Activated CD4-positive, alpha-beta T cell treated with anti-CD3 and anti-CD28 coated beads for 36 hours (primary cell): ENCODE measurements at regions not wholly inside any gene's neighbourhood (a gene's known extent, or its start where the extent isn't known, plus 50 kb on each side); places are given as distances from the start of the nearest gene placed in this dataset.
"Not testable (repeated sequence)": the region's sequence is repeated elsewhere in the genome, so short reads cannot be mapped to it uniquely, and the experiment has no call there.

Experiments used
- ATAC-seq: fragments of 200-7000 bp; cut with Tn5 transposase; one replicate; pipeline ENCODE4 v1.10.0; 2021; ENCODE audit warnings: mild to moderate bottlenecking, moderate library complexity
- CTCF ChIA-PET: fragments of 350-600 bp; sonication (Branson Sonifier 250); formaldehyde crosslinking; loops from one replicate; lab custom pipeline; 2021; ENCODE audit warnings: antibody characterized with exemption; lab: Charles Lee
- POLR2A ChIA-PET: fragments of 350-600 bp; sonication (Branson Sonifier 250); formaldehyde crosslinking; loops from one replicate; lab custom pipeline; 2021; ENCODE audit warnings: antibody characterized with exemption, inconsistent platforms; lab: Charles Lee
- DNase-seq: peaks from one replicate; pipeline ENCODE4 v3.0.0-alpha.2; 2020
- H3K27ac Mint-ChIP-seq: one replicate; pipeline ENCODE4 v1.8.0; 2021; ENCODE audit warnings: mixed read lengths
- H3K27me3 Mint-ChIP-seq: one replicate; pipeline ENCODE4 v1.8.0; 2021; ENCODE audit warnings: mixed read lengths
- H3K36me3 Mint-ChIP-seq: one replicate; pipeline ENCODE4 v1.8.0; 2021; ENCODE audit warnings: low read depth, mixed read lengths
- H3K4me1 Mint-ChIP-seq: one replicate; pipeline ENCODE4 v1.8.0; 2021; ENCODE audit warnings: mixed read lengths
- H3K4me3 Mint-ChIP-seq: one replicate; pipeline ENCODE4 v1.8.0; 2021; ENCODE audit warnings: mild to moderate bottlenecking, moderate library complexity, mixed read lengths
- H3K9me3 Mint-ChIP-seq: one replicate; pipeline ENCODE4 v1.8.0; 2021; ENCODE audit warnings: low read depth, mixed read lengths
- intact Hi-C, 2 experiments: fragments of 100-400 bp; cut with DNase I in 1 of 2; cut with micrococcal nuclease in 1 of 2; formaldehyde crosslinking; loops; one replicate each; pipeline versions ENCODE4 v1.14.2 to v1.15.1; 2022 to 2024; cut with DNase I, micrococcal nuclease

- H3K9me3 Mint-ChIP-seq, POLR2A ChIA-PET, H3K27ac Mint-ChIP-seq, H3K4me3 Mint-ChIP-seq, DNase-seq, CTCF ChIA-PET, ATAC-seq, H3K27me3 Mint-ChIP-seq, H3K4me1 Mint-ChIP-seq, H3K36me3 Mint-ChIP-seq, intact Hi-C loops: not testable (repeated sequence)
Observed at GRCh38 chr6:86701228-86701627, 236.1 kb upstream of the HTR1E start.

DNA sequence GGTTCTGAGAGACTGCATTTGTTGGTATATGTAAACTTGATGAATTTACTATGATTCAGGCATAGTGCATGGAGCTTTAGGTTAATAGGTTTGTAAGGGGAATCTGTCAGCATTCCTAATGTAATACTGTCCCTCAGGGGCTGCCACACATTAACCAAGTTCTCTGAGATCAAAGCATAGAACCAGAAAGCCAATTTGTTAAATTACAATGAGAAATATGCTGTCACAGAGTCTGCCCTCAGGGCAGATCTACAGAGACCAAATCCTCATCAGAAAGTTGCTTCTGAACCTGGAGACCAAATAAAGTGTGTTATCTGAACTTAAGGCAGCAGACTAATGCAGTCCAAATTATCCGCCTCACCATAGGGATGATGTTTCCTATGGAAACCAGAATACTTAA is 250.8 kb upstream of the HTR1E start:
- ChIA-PET POLR2A (no interaction called here), CTCF (no interaction called here)
- Mint-ChIP-seq H3K4me3 (no peak overlapping the region), H3K27ac (no peak overlapping the region), H3K27me3 (no peaks in the 10 kb centered on the region), H3K9me3 (peaks cover 6% of the 10 kb centered on the region), H3K4me1 (no peaks in the 10 kb centered on the region), H3K36me3 (no peaks in the 10 kb centered on the region)
- DNase-seq (no peak), ATAC-seq (no peak)
- intact Hi-C loops, result no loop called here

- CTCF ChIA-PET, result no interaction called here
- no peaks in the 10 kb centered on the region for H3K36me3 Mint-ChIP-seq
- intact Hi-C loops, result no loop called here
Observed at GRCh38 chr6:86685230-86685797, 252.0 kb upstream of the HTR1E start.

GRCh38 chr6:86683132-86683908 is 254.0 kb upstream of the HTR1E start:
- H3K4me1 Mint-ChIP-seq, result no peaks in the 10 kb centered on the region
- H3K9me3 Mint-ChIP-seq, result peaks cover 6% of the 10 kb centered on the region
- CTCF ChIA-PET, result interaction anchor here (0.7 kb wide), 1 partner anchor 173 kb away, joined by 4 read pairs; no protein-coding TSS in a partner anchor
- H3K36me3 Mint-ChIP-seq, result no peaks in the 10 kb centered on the region
- H3K27ac Mint-ChIP-seq, result no peak overlapping the region
- intact Hi-C loops, result no loop called here
- DNase-seq (no peak), ATAC-seq (no peak)
- no peak overlapping the region for H3K4me3 Mint-ChIP-seq
- POLR2A ChIA-PET, result no interaction called here
- no peaks in the 10 kb centered on the region for H3K27me3 Mint-ChIP-seq

More at GRCh38 chr6:86685230-86685797, 252.0 kb upstream of the HTR1E start:
- POLR2A ChIA-PET, result no interaction called here
- Mint-ChIP-seq H3K4me1 (no peaks in the 10 kb centered on the region), H3K9me3 (peaks cover 9% of the 10 kb centered on the region), H3K27ac (no peak overlapping the region), H3K4me3 (no peak overlapping the region), H3K27me3 (no peaks in the 10 kb centered on the region)
- DNase-seq, result no peak
- ATAC-seq, result no peak

DNA sequence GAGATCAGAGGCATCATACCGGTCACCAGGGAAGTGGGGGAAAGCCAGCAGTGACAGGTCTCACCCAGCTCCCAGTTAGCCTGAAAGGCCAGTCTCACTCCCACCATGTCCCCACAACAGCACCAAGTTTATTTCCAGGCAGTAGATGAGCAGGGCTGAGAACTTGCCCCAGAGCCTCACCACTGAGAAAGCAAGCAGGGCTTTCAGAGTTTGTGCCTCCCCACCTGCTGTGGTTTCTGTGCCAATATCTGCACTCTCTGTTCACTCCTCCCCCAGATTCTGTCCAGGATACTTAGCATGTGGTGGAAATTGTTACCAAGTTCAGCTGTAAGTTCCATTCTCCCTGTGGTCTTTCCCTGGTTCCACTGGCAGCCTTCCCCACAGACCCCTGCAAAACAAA is 255.0 kb upstream of the HTR1E start:
- Mint-ChIP-seq H3K9me3 (peaks cover 6% of the 10 kb centered on the region), H3K36me3 (no peaks in the 10 kb centered on the region), H3K4me3 (no peak overlapping the region), H3K27ac (no peak overlapping the region), H3K27me3 (no peaks in the 10 kb centered on the region), H3K4me1 (no peaks in the 10 kb centered on the region)
- POLR2A ChIA-PET, result no interaction called here
- CTCF ChIA-PET, result interaction anchor here (0.7 kb wide), 1 partner anchor 174 kb away, joined by 4 read pairs; no protein-coding TSS in a partner anchor
- no peak for DNase-seq
- intact Hi-C loops, result no loop called here
- no peak for ATAC-seq

GRCh38 chr6:86681140-86681539 is 256.2 kb upstream of the HTR1E start:
- POLR2A ChIA-PET, H3K4me1 Mint-ChIP-seq, H3K9me3 Mint-ChIP-seq, H3K27ac Mint-ChIP-seq, DNase-seq, intact Hi-C loops, H3K36me3 Mint-ChIP-seq, ATAC-seq, H3K4me3 Mint-ChIP-seq, H3K27me3 Mint-ChIP-seq, CTCF ChIA-PET: not testable (repeated sequence)

- H3K27me3 Mint-ChIP-seq, POLR2A ChIA-PET, H3K4me3 Mint-ChIP-seq, ATAC-seq, DNase-seq, H3K36me3 Mint-ChIP-seq, H3K27ac Mint-ChIP-seq, intact Hi-C loops, CTCF ChIA-PET, H3K4me1 Mint-ChIP-seq: not testable (repeated sequence)
- peaks cover 12% of the 10 kb centered on the region for H3K9me3 Mint-ChIP-seq
Observed at GRCh38 chr6:86672125-86672524, 265.2 kb upstream of the HTR1E start.

DNA sequence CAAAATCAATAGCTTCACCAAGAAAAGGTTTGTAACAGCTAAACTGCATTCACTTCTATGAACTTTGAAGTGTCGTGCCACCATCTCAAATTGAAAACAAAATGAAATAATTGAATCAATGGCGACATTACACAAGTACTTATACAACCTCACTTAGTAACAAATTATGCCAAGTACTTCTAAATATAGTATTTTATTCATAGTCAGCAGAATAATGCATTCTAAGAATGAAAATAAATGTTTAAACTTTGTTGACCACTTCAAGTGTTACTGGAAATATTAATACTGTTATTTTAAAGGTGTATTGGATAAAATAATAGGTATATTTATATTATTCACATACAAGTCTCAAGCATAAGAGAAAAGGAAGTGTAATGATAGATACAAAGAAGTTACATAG is 280.1 kb upstream of the HTR1E start:
- H3K9me3 Mint-ChIP-seq, result peaks cover 1% of the 10 kb centered on the region
- no peak overlapping the region for H3K27ac Mint-ChIP-seq
- no peaks in the 10 kb centered on the region for H3K4me1 Mint-ChIP-seq
- DNase-seq (no peak), ATAC-seq (no peak)
- H3K36me3 Mint-ChIP-seq, result no peaks in the 10 kb centered on the region
- intact Hi-C loops, result no loop called here
- H3K4me3 Mint-ChIP-seq, result no peak overlapping the region
- ChIA-PET POLR2A (no interaction called here), CTCF (no interaction called here)
- H3K27me3 Mint-ChIP-seq, result no peaks in the 10 kb centered on the region

DNA sequence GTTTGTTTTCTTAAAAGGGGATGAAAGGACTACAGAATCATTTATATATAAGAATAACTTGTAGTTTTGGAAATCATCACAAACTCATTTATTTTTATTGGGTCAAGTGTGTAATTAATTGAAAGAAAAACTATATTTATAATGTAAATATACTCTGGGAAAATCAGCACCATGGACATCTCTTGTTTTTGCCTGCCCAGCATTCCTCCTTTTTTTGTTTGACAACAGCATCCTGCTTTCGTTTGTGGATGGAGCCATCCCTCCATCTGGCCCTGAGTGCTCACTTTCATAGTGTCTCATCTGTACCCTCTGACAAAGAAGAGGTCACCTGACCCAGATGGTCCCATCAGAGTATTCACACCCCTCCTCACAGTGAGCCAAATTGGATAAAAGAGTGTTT is 308.2 kb upstream of the HTR1E start:
- ChIA-PET CTCF (no interaction called here), POLR2A (no interaction called here)
- ATAC-seq, result no peak
- Mint-ChIP-seq H3K9me3 (peaks cover 6% of the 10 kb centered on the region), H3K4me1 (no peaks in the 10 kb centered on the region), H3K4me3 (no peak overlapping the region), H3K27me3 (no peaks in the 10 kb centered on the region), H3K36me3 (no peaks in the 10 kb centered on the region), H3K27ac (no peak overlapping the region)
- DNase-seq, result no peak
- intact Hi-C loops, result no loop called here

- Mint-ChIP-seq H3K4me1 (no peaks in the 10 kb centered on the region), H3K9me3 (peaks cover 13% of the 10 kb centered on the region), H3K27ac (no peak overlapping the region), H3K27me3 (no peaks in the 10 kb centered on the region), H3K4me3 (no peak overlapping the region), H3K36me3 (no peaks in the 10 kb centered on the region)
- ChIA-PET CTCF (no interaction called here), POLR2A (no interaction called here)
- DNase-seq (no peak), ATAC-seq (no peak)
- intact Hi-C loops, result no loop called here
Observed at GRCh38 chr6:86619428-86619827, 317.9 kb upstream of the HTR1E start.

- H3K27me3 Mint-ChIP-seq, result no peaks in the 10 kb centered on the region
- ChIA-PET CTCF (no interaction called here), POLR2A (no interaction called here)
- H3K4me1 Mint-ChIP-seq, result no peaks in the 10 kb centered on the region
- no peaks in the 10 kb centered on the region for H3K36me3 Mint-ChIP-seq
- no peak overlapping the region for H3K4me3 Mint-ChIP-seq
- H3K27ac Mint-ChIP-seq, result no peak overlapping the region
- no peak for ATAC-seq
- H3K9me3 Mint-ChIP-seq, result peaks cover under 1% of the 10 kb centered on the region
- DNase-seq, result no peak
- intact Hi-C loops, result no loop called here
Observed at GRCh38 chr6:86615299-86615698, 322.0 kb upstream of the HTR1E start.
